ENCODE measurements at regions not wholly inside any gene's neighbourhood (a gene's known extent, or its start where the extent isn't known, plus 50 kb on each side); places are given as distances from the start of the nearest gene placed in this dataset.

- Mint-ChIP-seq H3K27ac (no peak overlapping the region), H3K9me3 (no peaks in the 10 kb centered on the region), H3K36me3 (ENCODE audit: insufficient read depth in 1 of 3, low read depth in 3 of 3) (no peaks in the 10 kb centered on the region), H3K4me3 (no peak overlapping the region), H3K4me1 (peaks cover 5 to 6% of the 10 kb centered on the region in 2 experiments), H3K27me3 (ENCODE audit: low read depth) (no peaks in the 10 kb centered on the region)
- H3K9me3 ChIP-seq (ENCODE audit: control insufficient read depth, low read depth, low read length) = no peaks in the 10 kb centered on the region
- H2BK20ac ChIP-seq (ENCODE audit: low read depth, low read length, poor library complexity, severe bottlenecking) = no peak overlapping the region
- H2BK12ac ChIP-seq (ENCODE audit: insufficient read length, low read depth, low read length) = no peak overlapping the region
- no peak overlapping the region for H3K4me2 ChIP-seq (ENCODE audit: insufficient read depth, insufficient read length, low read length)
- no peak for DNase-seq
- H2BK15ac ChIP-seq (ENCODE audit: low read depth, low read length) = no peak overlapping the region
- WGBS (ENCODE audit: extremely low coverage, insufficient read length, low lambda C conversion rate) = no CpG with 5 or more reads among the region's 4 CpGs
- H3T11ph ChIP-seq (ENCODE audit: low read length) = no peak overlapping the region
- H3K27ac ChIP-seq (ENCODE audit: insufficient read length, low read depth, low read length) = no peak overlapping the region
- H4K5ac ChIP-seq (ENCODE audit: insufficient read length, low read depth, low read length) = no peak overlapping the region
- H3K4me1 ChIP-seq (ENCODE audit: insufficient read depth, low read length) = no peaks in the 10 kb centered on the region
- no peaks in the 10 kb centered on the region for H3K27me3 ChIP-seq (ENCODE audit: insufficient read depth, low read length)
- no peak overlapping the region for H3K14ac ChIP-seq (ENCODE audit: insufficient read depth, low read length)
- no peaks in the 10 kb centered on the region for H3K79me2 ChIP-seq (ENCODE audit: insufficient read depth, low read length)
- TF ChIP-seq CTCF (conservative IDR thresholded peaks at IDR 0.05) = no peak
- no peak overlapping the region for H2BK120ac ChIP-seq (ENCODE audit: low read depth, low read length, poor library complexity, severe bottlenecking)
- no peaks in the 10 kb centered on the region for H4K20me1 ChIP-seq (ENCODE audit: control insufficient read depth, insufficient read depth, insufficient read length)
- no peak overlapping the region for H4K91ac ChIP-seq (ENCODE audit: insufficient read length, low read depth, low read length)
- H4K8ac ChIP-seq (replicated peaks; ENCODE audit: insufficient read length, low read depth, low read length) = no peak overlapping the region
- no peaks in the 10 kb centered on the region for H3K23me2 ChIP-seq (ENCODE audit: insufficient read length, low read depth, low read length, poor library complexity, severe bottlenecking)
- no peak overlapping the region for H2BK5ac ChIP-seq (ENCODE audit: insufficient read length, low read length)
- no peak overlapping the region for H3K9ac ChIP-seq (ENCODE audit: extremely low read depth, insufficient read length, low read length)
- H3K56ac ChIP-seq (ENCODE audit: insufficient read length, low read depth, low read length) = no peak overlapping the region
- H3K79me1 ChIP-seq (ENCODE audit: insufficient read depth, low read depth, low read length, poor library complexity, severe bottlenecking) = no peaks in the 10 kb centered on the region
- H2AFZ ChIP-seq (ENCODE audit: low read length) = no peak overlapping the region
- H3K18ac ChIP-seq (ENCODE audit: insufficient read length, low read depth, low read length) = no peak overlapping the region
- H2AK5ac ChIP-seq (ENCODE audit: insufficient read length, low read length) = no peak overlapping the region
- H3K4ac ChIP-seq (ENCODE audit: low read depth, low read length) = no peak overlapping the region
- H3K23ac ChIP-seq (ENCODE audit: insufficient read length, low read depth, low read length) = no peak overlapping the region
Observed at GRCh38 chr3:72474775-72475174, 373.5 kb downstream of the SHQ1 start.

All from H9 (cell line).